GM19397 (cell line): ENCODE measurements at regions not wholly inside any gene's neighbourhood (a gene's known extent, or its start where the extent isn't known, plus 50 kb on each side); places are given as distances from the start of the nearest gene placed in this dataset.
"Not testable (repeated sequence)": the region's sequence is repeated elsewhere in the genome, so short reads cannot be mapped to it uniquely, and the experiment has no call there.

Source experiments
- ATAC-seq: cut with Tn5 transposase; IDR thresholded peaks from one replicate; pipeline ENCODE4 v1.9.1; 2021; ENCODE audit warnings: mild to moderate bottlenecking, moderate library complexity; ENCODE audit not compliant: unreplicated experiment

DNA sequence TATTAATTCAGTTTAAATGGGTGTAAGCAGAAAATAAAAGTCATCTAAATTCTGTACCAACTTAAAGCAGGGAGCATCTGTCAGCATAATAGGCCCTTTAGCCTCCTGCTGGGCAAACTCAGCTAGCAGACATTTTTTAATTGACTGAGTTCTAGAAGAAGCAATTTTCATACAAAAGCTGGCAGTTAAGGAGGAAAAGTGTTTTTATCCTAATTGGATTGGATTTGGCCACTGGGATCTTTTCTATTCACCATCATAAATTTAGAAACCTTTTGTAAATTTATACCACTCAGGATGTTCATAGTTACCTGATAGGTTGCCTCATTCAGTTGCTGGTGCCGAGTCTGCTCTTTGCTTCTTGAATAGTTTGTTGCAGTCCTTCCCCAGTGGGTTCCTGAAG, 262.7 kb upstream of the FSIP2 start:
- ATAC-seq = no peak

DNA sequence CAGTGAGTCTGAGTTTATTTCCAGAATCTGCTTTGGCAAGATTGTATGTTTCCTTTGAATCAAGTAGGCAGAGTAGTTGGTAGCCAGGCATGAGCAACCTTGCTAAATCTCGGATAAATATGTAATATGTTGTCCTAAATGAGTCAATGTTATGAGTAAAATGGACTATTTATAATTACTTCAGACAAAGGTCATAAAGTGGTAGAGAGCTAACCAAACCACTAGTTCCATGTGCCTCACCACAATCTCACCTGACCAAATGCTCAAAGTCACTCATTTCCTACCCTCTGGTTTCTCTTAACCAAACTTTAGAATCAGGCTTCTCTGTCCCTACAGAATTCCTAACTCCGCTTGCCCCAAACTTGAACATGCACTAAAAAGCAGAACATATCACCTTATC, 261.2 kb upstream of the FSIP2 start:
- ATAC-seq = no peak

DNA sequence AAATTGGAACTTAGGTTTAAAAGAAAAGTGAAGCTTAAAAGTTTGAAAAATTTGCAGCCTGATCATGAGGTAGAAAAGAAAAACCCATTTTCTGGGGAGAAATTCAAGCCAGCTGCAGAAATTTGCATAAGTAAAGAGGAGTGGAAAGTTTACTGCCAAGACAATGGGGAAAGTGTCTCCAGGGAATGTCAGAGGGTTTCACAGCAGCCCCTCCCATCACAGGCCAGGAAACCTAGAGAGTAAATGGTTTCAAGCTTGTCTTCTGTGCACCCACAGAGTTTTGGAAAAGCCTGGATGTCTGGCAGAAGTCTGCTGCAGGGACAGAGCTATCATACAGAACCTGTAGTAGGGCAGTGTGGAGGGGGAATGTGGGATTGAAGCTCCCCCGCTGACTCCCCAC, 254.0 kb upstream of the FSIP2 start:
- ATAC-seq = no peak

DNA sequence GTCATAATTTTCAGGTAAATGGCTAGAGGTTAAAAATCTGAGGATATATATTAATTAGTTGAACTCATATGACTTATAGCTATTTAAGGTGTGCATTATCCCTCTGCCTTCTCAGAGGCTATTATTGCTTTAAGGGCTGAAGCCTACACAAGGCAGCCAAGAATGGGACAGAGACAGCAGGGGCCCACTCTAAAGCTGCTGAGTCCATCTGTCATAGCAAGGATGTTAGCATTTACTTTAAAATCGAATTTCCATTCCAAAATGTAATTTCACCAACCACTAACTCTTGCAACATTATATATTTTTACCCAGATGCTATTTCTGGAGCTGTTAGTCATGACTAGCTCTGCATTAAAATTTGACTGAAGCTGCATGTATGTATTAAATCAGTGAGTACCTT, 236.3 kb upstream of the FSIP2 start:
- ATAC-seq = no peak

DNA sequence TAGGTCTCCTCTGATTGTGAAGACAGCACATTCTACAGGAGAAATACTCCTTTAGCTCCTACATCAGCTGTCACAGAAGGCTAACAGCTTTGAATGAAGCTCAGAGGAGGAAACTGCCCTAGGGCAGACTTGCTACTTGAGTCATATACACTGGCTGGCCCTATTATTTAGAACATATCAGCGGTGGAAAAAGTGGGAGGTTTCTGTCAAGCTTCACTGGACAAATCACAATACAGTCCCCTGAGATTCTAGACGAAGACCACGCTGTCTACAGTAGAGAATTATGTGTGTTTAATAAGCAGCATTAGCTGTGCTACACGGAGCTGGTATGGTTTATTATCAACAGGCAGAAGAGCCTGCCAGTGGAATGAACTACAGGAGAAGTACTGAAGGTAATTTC, 230.9 kb upstream of the FSIP2 start:
- ATAC-seq = no peak

DNA sequence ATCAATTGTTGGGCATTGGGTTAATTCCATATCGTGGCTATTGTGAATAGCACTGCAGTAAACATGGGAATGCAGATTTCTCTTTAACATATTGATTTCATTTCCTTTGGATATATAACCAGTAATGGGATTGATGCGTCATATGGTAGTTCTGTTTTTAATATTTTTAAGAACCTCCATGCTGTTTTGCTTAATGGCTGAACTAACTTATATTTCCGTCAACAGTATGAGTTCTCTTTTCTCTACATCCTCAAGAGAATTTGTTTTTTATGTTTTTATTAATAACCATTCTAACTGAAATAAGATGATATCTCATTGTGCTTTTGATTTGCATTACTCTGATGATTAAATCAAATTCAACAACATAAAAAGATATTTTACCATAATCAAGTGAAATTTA, 228.5 kb upstream of the FSIP2 start:
- ATAC-seq = no peak

DNA sequence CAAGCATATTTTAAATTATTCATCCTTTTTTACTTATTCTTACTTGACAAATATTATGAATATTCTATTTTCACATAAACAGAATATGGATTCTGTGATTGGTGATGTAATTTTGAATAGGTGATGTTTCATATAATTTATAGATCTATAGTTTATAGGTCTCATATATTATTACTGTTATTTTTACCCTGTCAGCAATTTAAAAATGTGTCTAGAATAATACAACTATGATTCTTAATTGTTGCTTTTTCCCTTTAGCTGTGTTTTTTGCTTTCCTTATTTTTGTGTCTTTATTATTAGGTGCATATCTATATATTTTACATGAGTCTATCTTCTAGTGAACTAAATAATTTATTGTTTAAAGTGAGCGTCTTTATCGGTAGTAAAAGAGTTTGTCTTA, 226.7 kb upstream of the FSIP2 start:
- no peak for ATAC-seq

DNA sequence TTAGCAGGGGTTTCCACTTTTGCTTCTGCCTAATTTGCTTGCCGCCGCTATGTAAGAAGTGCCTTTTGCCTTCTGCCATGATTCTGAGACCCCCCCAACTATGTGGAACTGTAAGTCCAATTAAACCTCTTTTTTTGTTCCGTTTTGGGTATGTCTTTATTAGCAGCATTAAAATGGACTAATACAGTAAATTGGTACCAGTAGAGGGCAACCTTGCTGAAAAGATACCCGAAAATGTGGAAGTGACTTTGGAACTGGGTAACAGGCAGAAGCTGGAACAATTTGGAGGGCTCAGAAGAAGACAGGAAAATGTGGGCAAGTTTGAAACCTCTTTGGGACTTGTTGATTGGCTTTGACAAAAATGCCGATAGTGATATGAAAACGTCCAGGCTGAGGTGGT, 216.1 kb upstream of the FSIP2 start:
- no peak for ATAC-seq

DNA sequence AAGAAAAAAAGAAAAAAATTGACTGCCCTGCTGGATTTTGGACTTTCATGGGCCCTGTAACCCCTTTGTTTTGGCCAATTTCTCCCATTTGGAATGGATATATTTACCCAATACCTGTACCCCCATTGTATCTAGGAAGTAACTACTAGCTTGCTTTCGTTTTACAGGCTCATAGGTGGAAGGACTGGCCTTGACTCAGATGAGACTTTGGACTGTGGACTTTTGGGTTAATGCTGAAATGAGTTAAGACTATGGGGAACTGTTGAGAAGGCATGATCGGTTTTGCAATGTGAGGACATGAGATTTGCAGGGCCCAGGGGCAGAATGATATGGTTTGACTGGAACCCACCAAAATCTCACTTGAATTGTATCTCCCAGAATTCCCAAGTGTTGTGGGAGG, 214.4 kb upstream of the FSIP2 start:
- not testable (repeated sequence) for ATAC-seq

DNA sequence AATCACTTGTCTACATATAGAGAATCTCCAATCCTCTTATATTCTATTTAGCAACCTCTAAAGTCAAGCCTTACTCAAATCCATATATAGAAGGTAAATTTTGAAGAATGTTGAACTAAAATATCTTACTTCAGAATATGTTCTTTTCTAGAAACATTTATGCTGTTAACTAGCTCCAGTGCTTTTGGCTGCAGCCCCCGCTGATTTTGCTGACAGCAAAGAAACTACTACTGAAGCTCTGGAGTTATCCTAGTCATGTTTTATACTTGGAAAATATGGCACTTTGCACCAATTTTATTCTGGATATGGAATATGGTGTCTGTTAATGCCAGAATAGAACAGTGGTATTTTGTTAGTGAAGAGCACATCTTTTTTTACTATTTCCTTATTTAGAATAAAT, 212.4 kb upstream of the FSIP2 start:
- no peak for ATAC-seq

DNA sequence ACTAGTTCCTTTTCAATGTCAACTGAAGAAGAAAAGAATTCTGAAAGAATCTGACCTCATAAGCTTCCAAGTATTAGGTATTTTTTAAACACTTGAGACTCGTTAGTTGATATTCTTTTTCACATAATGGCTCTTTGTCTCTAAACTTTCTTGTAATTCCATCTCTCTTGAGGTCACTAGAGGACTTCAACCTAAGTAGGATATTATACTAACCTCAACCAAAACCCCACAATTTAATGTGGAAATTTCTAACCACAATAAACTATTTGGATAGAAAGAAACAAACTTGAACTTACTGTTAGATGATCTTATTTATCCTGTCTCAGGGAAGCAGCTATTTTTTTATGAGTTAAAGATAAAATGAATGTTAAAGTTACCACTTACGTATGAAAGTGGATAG, 206.9 kb upstream of the FSIP2 start:
- no peak for ATAC-seq

DNA sequence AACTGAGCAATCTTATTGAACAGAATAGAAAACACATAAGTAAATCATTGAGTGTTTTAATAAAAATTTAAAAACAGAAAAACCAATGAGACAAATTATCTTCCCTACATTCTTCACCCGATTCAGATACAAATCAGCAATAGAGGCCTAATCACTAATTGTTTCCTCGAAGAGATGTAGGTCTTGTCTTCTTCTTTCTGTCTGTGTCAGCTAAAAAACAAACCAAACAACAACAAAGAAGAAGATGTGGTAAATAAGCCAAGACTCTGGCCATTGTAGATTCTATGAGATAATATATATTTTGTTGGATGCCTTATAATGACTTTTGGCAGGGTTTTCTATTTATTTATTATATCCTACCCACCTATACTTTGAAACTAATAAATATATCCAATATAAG, 200.9 kb upstream of the FSIP2 start:
- no peak for ATAC-seq

DNA sequence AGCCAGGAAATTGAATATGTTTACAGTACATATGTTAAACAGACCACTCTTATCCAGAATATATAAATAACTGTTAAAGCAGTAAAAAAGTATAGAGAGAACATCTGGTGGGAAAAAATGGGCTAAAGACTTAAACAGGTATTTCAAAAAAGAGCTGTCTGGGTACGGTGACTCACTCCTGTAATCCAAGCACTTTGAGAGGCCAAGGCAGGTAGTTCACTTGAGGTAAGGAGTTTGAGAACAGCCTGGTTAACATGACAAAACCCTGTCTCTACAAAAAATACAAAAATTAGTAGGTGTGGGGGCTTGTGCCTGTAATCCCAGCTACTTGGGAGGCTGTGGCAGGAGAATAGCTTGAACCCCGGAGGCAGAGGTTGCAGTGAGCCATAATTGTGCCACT, 171.4 kb upstream of the FSIP2 start:
- ATAC-seq = no peak

DNA sequence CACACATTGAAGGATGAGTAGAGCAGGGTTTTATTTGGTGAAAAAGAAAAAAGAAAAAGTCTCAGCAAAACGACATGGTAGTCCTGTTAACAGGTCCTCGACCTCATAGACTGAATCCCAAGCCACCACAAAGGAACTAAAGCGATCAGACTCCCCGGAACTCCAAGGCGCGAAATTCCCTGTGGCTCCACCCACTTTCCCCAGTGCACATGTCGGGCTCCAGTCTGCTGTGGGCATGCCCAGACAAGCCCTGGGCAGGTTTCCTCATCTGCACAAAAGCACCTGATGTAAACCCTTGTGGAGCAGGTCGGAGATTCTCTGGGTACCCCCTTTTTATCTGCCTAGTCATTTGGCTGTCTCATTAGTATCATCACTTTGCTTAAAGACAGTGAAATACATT, 170.7 kb upstream of the FSIP2 start:
- ATAC-seq = no peak

DNA sequence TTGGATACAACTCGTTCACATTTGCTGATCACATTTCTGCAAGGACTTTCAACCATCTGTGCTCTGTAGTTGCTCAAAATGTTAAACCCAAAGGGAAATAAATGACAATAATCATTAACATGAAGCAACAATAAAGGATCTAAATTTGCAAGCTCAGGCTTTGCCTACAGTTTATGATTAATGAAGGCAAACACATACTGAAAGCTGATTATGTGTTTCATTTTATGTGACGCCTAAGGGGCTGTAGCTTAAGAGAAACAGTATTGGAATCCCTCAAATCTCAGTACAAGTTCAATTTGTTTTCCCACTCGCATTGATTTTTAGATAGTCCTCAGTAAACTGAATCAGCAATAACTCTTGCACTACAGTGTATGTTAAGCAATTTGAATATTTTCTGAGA, 160.3 kb upstream of the FSIP2 start:
- ATAC-seq = no peak

DNA sequence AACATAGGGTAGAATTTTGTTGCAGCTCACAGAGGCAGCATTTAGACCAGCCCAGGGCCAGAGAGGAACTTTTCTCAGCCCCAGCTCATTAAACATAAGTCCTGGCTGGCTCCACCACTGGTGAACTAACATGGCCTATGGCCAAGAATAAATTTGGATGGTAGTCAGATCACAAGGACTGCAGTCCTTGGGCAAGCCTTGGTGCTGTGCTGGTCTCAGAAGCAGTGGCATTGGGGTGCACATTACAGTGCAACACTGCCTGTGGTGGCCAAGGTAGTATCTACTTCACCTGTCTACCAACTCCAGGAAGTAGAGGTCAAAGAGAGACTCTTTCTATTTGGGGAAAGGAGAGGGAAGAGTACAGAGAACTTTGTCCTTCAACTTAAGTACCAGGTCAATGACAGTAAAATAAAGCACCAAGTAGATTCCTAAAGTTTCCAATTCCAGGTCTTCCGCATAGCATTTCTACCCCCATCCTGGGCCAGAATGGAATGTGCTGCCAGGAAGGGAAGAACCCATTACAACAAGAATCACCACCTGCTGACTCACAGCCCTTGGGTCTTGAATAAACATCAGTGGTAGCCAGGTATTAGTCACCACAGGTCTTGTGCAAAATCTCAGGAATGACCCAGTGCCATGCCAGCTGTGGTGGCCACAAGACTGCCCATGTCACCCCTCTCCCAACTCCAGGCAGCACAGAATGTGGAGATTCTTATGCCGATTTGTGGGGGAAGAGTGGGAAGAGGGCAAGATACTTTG, 155.4 kb upstream of the FSIP2 start:
- no peak for ATAC-seq

DNA sequence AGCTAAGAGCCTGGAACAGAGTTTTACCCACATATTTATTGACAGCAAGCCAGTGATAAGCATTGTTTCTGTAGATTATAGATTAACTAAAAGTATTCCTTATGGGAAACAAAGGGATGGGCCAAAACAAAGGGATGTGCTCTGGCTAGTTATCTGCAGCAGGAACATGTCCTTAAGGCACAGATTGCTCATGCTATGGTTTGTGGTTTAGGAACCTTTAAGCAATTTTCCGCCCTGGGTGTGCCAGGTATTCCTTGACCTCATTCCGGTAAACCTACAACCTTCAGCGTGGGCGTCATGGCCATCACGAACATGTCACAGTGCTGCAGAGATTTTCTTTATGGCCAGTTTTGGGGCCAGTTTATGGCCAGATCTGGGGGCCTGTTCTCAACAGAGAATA, 153.4 kb upstream of the FSIP2 start:
- not testable (repeated sequence) for ATAC-seq

DNA sequence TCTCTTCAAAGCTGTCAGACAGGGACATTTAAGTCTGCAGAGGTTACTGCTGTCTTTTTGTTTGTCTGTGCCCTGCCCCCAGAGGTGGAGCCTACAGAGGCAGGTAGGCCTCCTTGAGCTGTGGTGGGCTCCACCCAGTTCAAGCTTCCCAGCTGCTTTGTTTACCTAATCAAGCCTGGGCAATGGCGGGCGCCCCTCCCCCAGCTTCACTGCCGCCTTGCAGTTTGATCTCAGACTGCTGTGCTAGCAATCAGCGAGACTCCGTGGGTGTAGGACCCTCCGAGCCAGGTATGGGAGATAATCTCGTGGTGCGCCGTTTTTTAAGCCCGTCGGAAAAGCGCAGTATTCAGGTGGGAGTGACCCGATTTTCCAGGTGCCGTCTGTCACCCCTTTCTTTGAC, 147.3 kb upstream of the FSIP2 start:
- ATAC-seq = not testable (repeated sequence)

DNA sequence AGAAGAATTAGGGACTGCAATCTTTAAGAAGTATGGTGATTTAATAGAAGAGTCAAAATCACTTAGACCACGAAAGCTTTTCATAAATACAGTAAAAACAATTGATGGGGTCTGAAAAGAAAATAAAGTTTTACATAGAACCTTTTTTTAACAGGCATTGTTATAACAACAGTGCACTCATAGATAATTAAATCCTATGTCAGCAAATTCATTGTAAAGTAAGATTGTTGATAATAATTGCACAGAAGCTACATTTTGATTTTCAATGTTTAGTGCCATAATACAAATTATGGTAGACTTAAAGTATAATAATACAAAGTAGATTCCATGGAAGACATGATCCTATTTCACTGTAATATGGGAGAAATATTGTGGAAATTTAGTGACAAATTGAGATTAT, 130.7 kb upstream of the FSIP2 start:
- ATAC-seq = no peak

DNA sequence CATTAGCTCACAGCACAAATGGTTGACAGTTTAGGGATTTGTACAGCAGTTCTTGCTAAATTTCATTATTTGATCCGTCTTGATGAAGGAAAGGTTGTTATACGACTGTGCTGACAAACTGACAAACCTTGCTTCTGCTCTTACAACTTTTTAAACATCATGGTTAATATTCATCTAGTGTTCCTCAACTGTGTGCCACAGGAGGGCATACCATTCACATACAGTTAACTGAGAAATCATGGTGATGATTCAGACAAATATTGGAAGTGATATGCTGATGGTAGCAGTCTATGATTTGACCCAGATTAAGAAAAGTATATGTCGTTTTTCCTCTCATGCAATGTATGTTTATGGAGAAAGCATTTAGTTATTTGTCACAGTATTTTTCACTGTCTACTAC, 129.8 kb upstream of the FSIP2 start:
- ATAC-seq = no peak

DNA sequence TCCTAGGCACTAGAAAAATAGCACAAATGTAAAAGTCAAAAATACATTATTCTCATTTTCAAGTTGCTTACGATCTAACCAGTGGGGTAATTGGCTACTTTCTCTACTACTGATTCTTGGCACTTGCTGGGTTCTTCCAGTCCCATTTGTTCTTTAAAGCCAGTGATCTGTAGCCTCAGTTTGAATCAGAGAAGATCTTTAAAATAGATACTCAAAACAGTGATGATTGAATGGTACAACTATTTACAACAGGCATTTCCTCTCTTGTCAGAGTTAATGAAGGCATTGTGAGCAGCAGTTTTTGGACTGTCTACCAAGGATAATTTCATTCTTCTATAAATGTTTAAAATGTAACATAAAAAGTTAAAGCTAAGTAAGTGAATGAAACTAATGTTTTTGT, 128.3 kb upstream of the FSIP2 start:
- no peak for ATAC-seq

DNA sequence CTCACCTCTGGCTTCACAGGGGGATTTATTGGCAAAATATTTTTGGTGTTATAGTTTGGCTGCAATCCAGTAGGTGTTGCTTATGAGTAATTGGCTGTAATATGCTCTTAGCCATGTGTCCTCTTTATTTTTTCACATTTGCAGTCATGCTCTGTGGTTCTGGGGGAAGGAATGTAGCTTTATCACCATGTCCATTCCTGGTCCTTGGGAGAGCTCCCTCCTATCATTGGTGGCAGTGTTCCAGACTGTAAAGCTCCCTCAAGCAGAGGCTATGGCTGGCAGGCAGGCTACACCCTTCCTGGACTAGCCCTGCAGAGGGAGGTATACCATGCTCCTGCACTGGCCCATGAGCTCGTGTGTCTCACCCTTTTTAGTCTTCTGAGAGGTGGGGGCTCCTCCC, 120.0 kb upstream of the FSIP2 start:
- no peak for ATAC-seq

DNA sequence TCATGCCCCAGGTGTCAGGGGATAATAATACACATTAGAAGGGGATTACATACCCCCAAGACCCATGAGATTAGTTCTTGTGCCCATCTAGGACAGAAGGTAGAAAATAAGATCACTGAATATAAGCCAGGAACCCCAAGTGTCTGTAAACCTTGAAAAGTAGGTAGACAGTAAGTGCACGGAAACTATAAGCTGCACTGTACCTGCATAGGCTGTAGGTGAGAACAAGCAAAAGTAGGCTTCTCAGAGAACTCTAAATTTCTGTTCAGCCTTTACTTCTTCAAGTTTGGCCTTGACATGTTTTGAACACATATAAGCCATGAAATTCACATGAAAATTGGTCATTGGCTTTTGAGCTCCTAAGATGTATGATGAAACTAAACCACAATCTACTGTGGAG, 113.0 kb upstream of the FSIP2 start:
- ATAC-seq = no peak
